ENCODE measurements at regions not wholly inside any gene's neighbourhood (a gene's known extent, or its start where the extent isn't known, plus 50 kb on each side); places are given as distances from the start of the nearest gene placed in this dataset.

DNA sequence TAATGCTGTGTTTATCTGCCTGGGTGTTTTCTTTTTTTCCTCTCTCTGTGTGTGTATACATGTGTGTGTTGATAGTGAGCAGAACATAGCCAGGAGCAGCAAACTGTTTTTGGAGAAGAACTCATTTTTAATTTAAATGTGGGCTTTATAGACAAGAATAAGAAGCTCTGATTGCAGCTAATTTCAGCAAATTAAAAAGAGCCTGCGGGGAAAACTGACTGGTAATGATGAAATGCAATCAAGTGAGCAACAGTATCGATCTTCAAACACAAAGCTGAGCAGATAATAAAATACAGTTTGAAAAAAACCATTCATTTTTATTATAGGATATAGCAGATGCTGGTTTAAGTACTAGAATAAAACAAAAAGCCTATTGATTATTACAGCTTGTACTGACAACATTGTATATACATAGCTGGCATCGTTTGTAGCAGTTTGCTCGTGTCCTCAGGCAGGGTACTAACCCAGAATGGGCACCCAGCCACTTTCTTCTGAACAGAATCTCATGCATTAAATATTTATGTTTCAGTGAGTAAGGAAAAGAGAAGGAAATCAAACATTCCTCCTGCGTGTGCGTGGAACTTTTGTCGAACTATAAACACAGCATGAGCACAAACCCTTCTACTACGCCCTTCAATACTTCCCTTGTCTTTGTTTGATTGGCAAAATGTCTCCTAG lies 73.5 kb upstream of the ZFP42 start:
- intact Hi-C loops (cut with DNase I): no loop called here
- Histone ChIP-seq H3K9me3 (no peaks in the 10 kb centered on the region), H3K36me3 (ENCODE audit: insufficient read depth in 1 of 2, low read depth in 1 of 2) (no peaks in the 10 kb centered on the region), H3K27ac (no peak overlapping the region), H3K4me1 (no peaks in the 10 kb centered on the region), H3K4me3 (no peak overlapping the region), H3K27me3 (ENCODE audit: insufficient read depth in 3 of 3, low read length in 2 of 3) (no peaks in the 10 kb centered on the region)
- ATAC-seq (no peak), DNase-seq (no peak)
- no peak for TF ChIP-seq CTCF (IDR thresholded peaks at IDR 0.05)
- WGBS, 3 donors: 51 to 55% (median 54%) methylated on average over 8 of the region's 8 CpGs

GRCh38 chr4:187929024-187929423 lies 66.5 kb upstream of the ZFP42 start:
- 60 to 66% (median 60%) methylated on average over 7 of the region's 7 CpGs for WGBS, 3 donors
- H3K36me3 ChIP-seq (ENCODE audit: insufficient read depth in 1 of 2, low read depth in 1 of 2): no peaks in the 10 kb centered on the region
- intact Hi-C loops (cut with DNase I): no loop called here
- H3K27me3 ChIP-seq (ENCODE audit: insufficient read depth in 3 of 3, low read length in 2 of 3): no peaks in the 10 kb centered on the region
- DNase-seq: no peak
- no peak for ATAC-seq
- no peak overlapping the region for H3K27ac ChIP-seq
- no peaks in the 10 kb centered on the region for H3K9me3 ChIP-seq
- no peak overlapping the region for H3K4me3 ChIP-seq
- no peaks in the 10 kb centered on the region for H3K4me1 ChIP-seq
- no peak for TF ChIP-seq CTCF (IDR thresholded peaks at IDR 0.05)

- no peak for TF ChIP-seq CTCF (IDR thresholded peaks at IDR 0.05)
- DNase-seq (no peak), ATAC-seq (no peak)
- H3K4me1 ChIP-seq: no peaks in the 10 kb centered on the region
- H3K27me3 ChIP-seq (ENCODE audit: insufficient read depth in 3 of 3, low read length in 2 of 3): no peaks in the 10 kb centered on the region
- H3K4me3 ChIP-seq: no peak overlapping the region
- H3K27ac ChIP-seq: no peak overlapping the region
- peaks cover 7% of the 10 kb centered on the region for H3K9me3 ChIP-seq
- no peaks in the 10 kb centered on the region for H3K36me3 ChIP-seq (ENCODE audit: insufficient read depth in 1 of 2, low read depth in 1 of 2)
- intact Hi-C loops (cut with DNase I): no loop called here
- WGBS, 3 donors: 36 to 43% (median 41%) methylated on average over 3 of the region's 3 CpGs
Observed at GRCh38 chr4:187934766-187935165, 60.8 kb upstream of the ZFP42 start.

DNA sequence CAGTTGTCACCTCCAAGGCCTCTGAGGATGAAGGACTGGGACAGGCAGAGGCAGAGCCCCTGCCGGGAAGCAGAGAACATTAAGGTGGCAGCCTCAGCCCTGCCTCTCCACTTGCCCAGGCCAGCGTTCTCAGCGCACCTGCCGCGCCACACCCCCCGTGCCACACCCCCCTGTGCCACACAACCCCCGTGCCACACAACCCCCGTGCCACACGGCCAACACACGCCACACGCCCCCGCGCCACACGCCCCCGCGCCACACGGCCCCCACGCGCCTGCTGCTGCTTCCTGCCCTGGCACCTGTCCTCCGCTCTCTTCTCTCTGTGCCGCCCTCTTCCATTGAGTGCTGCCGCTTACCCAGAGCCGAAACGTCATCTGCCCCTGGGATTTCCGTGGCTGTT lies 58.0 kb upstream of the ZFP42 start:
- Histone ChIP-seq H3K9me3 (peaks cover 7% of the 10 kb centered on the region), H3K4me3 (no peak overlapping the region), H3K4me1 (no peaks in the 10 kb centered on the region), H3K27ac (no peak overlapping the region), H3K36me3 (ENCODE audit: insufficient read depth in 1 of 2, low read depth in 1 of 2) (no peaks in the 10 kb centered on the region), H3K27me3 (ENCODE audit: insufficient read depth in 3 of 3, low read length in 2 of 3) (no peaks in the 10 kb centered on the region)
- DNase-seq (no peak), ATAC-seq (no peak)
- intact Hi-C loops (cut with DNase I): no loop called here
- WGBS, 3 donors: 94 to 95% (median 95%) methylated on average over 25 of the region's 25 CpGs
- no peak for TF ChIP-seq CTCF (IDR thresholded peaks at IDR 0.05)

- H3K27me3 ChIP-seq (ENCODE audit: insufficient read depth in 3 of 3, low read length in 2 of 3): no peaks in the 10 kb centered on the region
- ATAC-seq (no peak), DNase-seq (no peak)
- intact Hi-C loops (cut with DNase I): no loop called here
- no peaks in the 10 kb centered on the region for H3K4me1 ChIP-seq
- 31 to 48% (median 37%) methylated on average over 8 of the region's 8 CpGs for WGBS, 3 donors
- no peak overlapping the region for H3K27ac ChIP-seq
- no peak overlapping the region for H3K4me3 ChIP-seq
- H3K9me3 ChIP-seq: peaks cover 7% of the 10 kb centered on the region
- TF ChIP-seq CTCF (IDR thresholded peaks at IDR 0.05): no peak
- no peaks in the 10 kb centered on the region for H3K36me3 ChIP-seq (ENCODE audit: insufficient read depth in 1 of 2, low read depth in 1 of 2)
Observed at GRCh38 chr4:187940299-187940698, 55.3 kb upstream of the ZFP42 start.

All from psoas muscle (tissue), 7 donors.